SK-N-SH treated with all-trans-retinoic acid at 6 μM for 48 hours (cell line): ENCODE measurements at regions not wholly inside any gene's neighbourhood (a gene's known extent, or its start where the extent isn't known, plus 50 kb on each side); places are given as distances from the start of the nearest gene placed in this dataset.

Source experiments
- ARNTL ChIP-seq: fragments of 450-650 bp; formaldehyde crosslinking; IDR thresholded peaks from 2 replicates; pipeline ENCODE4 v1.5.0; 2020; ENCODE audit warnings: low read depth, mild to moderate bottlenecking, moderate library complexity, borderline replicate concordance
- RARB ChIP-seq: fragments of 250-450 bp; sonication (Bioruptor Pico); IDR thresholded peaks from 2 replicates; pipeline ENCODE4 v1.8.0; 2021; ENCODE audit warnings: mild to moderate bottlenecking, moderate library complexity
- TF ChIP-seq, protein P1 (sequence below): fragments of 250-450 bp; sonication (Bioruptor Pico); IDR thresholded peaks from 2 replicates; pipeline ENCODE4 v1.8.0; 2020; ENCODE audit warnings: mild to moderate bottlenecking, moderate library complexity, borderline replicate concordance

DNA sequence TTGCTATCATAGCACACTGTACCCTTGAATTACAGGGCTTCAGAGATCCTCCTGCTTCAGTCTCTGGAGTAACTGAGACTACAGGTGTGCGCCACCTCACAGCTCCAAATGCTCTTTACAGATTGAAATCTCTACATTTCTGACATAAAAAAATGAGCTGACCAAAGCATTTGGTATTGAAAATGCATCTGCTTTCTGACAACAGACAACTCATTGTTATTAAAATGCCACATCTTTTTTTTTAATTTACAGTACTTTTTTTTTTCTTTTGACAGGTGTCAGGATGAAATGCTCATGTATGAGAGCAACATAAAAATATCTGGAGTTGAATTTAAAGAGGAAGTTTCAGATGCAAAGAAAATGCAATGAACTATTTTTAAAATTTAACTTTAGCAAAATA is 764.5 kb downstream of the TRAM1L1 start:
- no peak for TF ChIP-seq ARNTL
- TF ChIP-seq, protein P1, sequence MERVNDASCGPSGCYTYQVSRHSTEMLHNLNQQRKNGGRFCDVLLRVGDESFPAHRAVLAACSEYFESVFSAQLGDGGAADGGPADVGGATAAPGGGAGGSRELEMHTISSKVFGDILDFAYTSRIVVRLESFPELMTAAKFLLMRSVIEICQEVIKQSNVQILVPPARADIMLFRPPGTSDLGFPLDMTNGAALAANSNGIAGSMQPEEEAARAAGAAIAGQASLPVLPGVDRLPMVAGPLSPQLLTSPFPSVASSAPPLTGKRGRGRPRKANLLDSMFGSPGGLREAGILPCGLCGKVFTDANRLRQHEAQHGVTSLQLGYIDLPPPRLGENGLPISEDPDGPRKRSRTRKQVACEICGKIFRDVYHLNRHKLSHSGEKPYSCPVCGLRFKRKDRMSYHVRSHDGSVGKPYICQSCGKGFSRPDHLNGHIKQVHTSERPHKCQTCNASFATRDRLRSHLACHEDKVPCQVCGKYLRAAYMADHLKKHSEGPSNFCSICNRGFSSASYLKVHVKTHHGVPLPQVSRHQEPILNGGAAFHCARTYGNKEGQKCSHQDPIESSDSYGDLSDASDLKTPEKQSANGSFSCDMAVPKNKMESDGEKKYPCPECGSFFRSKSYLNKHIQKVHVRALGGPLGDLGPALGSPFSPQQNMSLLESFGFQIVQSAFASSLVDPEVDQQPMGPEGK: no peak
- no peak for TF ChIP-seq RARB (CRISPR knock-in tag)
